AG04450 (cell line): ENCODE measurements at regions not wholly inside any gene's neighbourhood (a gene's known extent, or its start where the extent isn't known, plus 50 kb on each side); places are given as distances from the start of the nearest gene placed in this dataset.

ENCODE experiments used
- CTCF ChIA-PET: fragments of 300-600, 350-600 bp; formaldehyde crosslinking; extraction: SDS; loops from one replicate; lab custom pipeline; 2022; ENCODE audit warnings: antibody characterized with exemption, inconsistent platforms; lab: Charles Lee
- POLR2A ChIA-PET: fragments of 350-600 bp; formaldehyde crosslinking; extraction: SDS; loops from one replicate; lab custom pipeline; 2021; ENCODE audit warnings: antibody characterized with exemption, inconsistent platforms; lab: Yijun Ruan, JAX
- DNase-seq: peaks from one replicate; pipeline ENCODE4 v3.0.0-alpha.2; 2011; ENCODE audit warnings: low read depth, low spot score
- H3K27ac ChIP-seq: one replicate; pipeline ENCODE4 v1.5.1; 2012; ENCODE audit warnings: low read depth, low read length, control low read depth
- H3K27me3 ChIP-seq: one replicate; pipeline ENCODE4 v1.6.0; 2012; ENCODE audit warnings: low read length; ENCODE audit not compliant: control insufficient read depth, insufficient read depth
- H3K4me3 ChIP-seq: 2 replicates; pipeline ENCODE4 v1.5.1; 2011; ENCODE audit warnings: mild to moderate bottlenecking, low read depth, low read length, control low read depth
- H3K9me3 ChIP-seq: 2 replicates; pipeline ENCODE4 v1.5.1; 2012; ENCODE audit warnings: low read length; ENCODE audit not compliant: control insufficient read depth, insufficient read depth
- TF ChIP-seq, protein P1 (sequence below): IDR thresholded peaks from 2 replicates; pipeline ENCODE4 v1.5.1; 2011; ENCODE audit warnings: low read depth, low read length, control low read depth, inconsistent platforms

DNA sequence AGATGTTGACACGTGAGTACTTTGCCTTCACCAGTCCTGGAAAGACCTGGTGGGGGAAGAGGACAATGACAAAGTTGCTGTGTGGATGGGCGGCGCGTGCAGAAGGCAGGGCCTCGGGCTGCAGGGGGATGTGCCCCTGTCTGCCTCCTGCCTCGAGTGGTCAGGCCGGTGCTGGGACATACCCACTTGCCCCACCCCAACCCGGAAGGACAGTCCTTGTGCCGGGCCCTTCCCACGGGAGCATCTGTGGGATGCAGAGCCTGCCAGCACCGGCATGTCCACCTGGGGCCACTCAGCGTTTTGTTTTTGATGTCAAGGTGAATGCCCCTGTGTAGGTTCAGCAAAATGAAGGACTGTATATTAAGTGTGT, 60.5 kb upstream of the BHLHE23 start:
- TF ChIP-seq, protein P1, sequence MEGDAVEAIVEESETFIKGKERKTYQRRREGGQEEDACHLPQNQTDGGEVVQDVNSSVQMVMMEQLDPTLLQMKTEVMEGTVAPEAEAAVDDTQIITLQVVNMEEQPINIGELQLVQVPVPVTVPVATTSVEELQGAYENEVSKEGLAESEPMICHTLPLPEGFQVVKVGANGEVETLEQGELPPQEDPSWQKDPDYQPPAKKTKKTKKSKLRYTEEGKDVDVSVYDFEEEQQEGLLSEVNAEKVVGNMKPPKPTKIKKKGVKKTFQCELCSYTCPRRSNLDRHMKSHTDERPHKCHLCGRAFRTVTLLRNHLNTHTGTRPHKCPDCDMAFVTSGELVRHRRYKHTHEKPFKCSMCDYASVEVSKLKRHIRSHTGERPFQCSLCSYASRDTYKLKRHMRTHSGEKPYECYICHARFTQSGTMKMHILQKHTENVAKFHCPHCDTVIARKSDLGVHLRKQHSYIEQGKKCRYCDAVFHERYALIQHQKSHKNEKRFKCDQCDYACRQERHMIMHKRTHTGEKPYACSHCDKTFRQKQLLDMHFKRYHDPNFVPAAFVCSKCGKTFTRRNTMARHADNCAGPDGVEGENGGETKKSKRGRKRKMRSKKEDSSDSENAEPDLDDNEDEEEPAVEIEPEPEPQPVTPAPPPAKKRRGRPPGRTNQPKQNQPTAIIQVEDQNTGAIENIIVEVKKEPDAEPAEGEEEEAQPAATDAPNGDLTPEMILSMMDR = no peak
- H3K9me3 ChIP-seq = peaks cover 8% of the 10 kb centered on the region; the same call in 1 of the 2 replicates
- H3K4me3 ChIP-seq = no peak overlapping the region
- ChIA-PET CTCF (no interaction called here), POLR2A (no interaction called here)
- no peak overlapping the region for H3K27ac ChIP-seq
- no peak for DNase-seq
- peaks cover 6% of the 10 kb centered on the region for H3K27me3 ChIP-seq

- peaks cover 12% of the 10 kb centered on the region; the same call in 1 of the 2 replicates for H3K9me3 ChIP-seq
- peaks cover 6% of the 10 kb centered on the region for H3K27me3 ChIP-seq
- no peak overlapping the region for H3K4me3 ChIP-seq
- no peak overlapping the region for H3K27ac ChIP-seq
- POLR2A ChIA-PET = no interaction called here
- CTCF ChIA-PET = no interaction called here
- TF ChIP-seq, protein P1 = no peak
- DNase-seq = no peak
These were observed 59.9 kb upstream of the BHLHE23 start for GRCh38 chr20:63066506-63067265.

GRCh38 chr20:63065911-63066310, 59.1 kb upstream of the BHLHE23 start:
- CTCF ChIA-PET = no interaction called here
- no peak overlapping the region for H3K4me3 ChIP-seq
- no peak overlapping the region for H3K27ac ChIP-seq
- no peak for DNase-seq
- TF ChIP-seq, protein P1 = no peak
- H3K27me3 ChIP-seq = peaks cover 6% of the 10 kb centered on the region
- peaks cover 19% of the 10 kb centered on the region for H3K9me3 ChIP-seq
- POLR2A ChIA-PET = no interaction called here

GRCh38 chr20:63064745-63065711, 58.3 kb upstream of the BHLHE23 start:
- TF ChIP-seq, protein P1 = no peak
- H3K27me3 ChIP-seq = peaks cover 6% of the 10 kb centered on the region
- no peak overlapping the region for H3K4me3 ChIP-seq
- peaks cover 28% of the 10 kb centered on the region for H3K9me3 ChIP-seq
- CTCF ChIA-PET = no interaction called here
- POLR2A ChIA-PET = no interaction called here
- no peak overlapping the region for H3K27ac ChIP-seq
- DNase-seq = no peak

DNA sequence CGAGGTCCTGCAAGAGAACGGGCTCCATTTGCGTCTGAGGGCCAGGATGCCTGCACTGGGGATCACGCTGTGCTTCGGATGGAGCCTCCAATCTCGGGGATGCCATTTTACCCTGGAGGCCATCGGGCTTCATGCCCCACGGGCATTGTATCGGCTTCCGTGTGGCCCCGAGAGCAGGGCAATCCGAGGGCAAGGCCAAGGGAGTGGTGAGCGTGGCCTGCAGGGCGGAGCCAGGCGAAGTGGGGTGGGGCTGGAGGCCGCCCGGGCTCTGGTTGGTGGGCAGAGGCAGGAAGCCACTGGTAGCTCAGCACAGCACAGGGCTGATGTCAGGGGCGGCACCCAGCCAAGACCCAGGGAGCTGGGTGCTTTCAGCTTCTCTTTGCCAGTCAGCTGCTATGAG, 57.5 kb upstream of the BHLHE23 start:
- Histone ChIP-seq H3K27me3 (peaks cover 4% of the 10 kb centered on the region), H3K27ac (no peak overlapping the region), H3K4me3 (no peak overlapping the region), H3K9me3 (peaks cover 33% of the 10 kb centered on the region)
- ChIA-PET POLR2A (no interaction called here), CTCF (no interaction called here)
- TF ChIP-seq, protein P1 = no peak
- DNase-seq = no peak
